Activated naive CD4-positive, alpha-beta T cell treated with Interleukin-2 at 50 U/mL for 16 hours (primary cell): ENCODE measurements at regions not wholly inside any gene's neighbourhood (a gene's known extent, or its start where the extent isn't known, plus 50 kb on each side); places are given as distances from the start of the nearest gene placed in this dataset.

Experiments used
- DNase-seq: peaks from one replicate; pipeline ENCODE4 v3.0.0-alpha.2; 2020

DNA sequence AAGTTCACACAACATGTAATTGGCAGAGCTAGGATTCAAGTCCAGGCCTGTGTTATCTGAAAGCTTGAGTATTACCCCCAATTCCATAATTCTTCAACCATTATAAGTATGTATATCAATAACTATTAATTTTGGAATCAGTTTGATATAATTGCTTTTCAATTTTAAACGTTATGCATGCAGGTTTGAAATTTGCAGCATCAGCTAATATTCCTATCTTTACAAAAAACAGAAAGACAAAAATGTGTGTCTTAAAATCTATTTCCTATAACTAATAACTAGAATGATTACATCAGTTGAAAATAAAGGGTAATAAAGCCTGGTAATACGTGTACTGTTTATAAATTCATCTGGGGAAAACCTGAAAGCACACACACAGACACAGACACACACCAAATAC is 543.3 kb upstream of the PKDCC start:
- no peak for DNase-seq

DNA sequence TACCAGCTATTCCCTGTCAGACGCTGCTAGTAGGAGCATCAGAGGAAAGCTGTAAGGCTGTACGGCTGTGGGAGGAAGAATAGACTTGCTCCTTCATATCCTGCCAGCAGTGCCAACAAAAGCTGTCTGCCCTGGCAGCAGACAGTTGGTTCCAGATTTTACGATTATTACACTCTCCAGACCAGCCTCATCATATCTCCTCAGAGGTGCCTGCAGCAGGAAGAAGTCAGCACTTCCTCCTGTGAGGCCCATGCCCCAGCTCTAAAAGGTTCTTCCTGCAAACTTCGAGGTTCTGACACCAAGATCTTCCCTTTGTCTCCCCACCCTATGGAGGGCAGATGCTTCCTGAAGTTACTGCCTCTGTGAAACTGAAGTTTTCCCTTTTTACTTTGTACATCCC is 537.7 kb upstream of the PKDCC start:
- DNase-seq, result no peak

DNA sequence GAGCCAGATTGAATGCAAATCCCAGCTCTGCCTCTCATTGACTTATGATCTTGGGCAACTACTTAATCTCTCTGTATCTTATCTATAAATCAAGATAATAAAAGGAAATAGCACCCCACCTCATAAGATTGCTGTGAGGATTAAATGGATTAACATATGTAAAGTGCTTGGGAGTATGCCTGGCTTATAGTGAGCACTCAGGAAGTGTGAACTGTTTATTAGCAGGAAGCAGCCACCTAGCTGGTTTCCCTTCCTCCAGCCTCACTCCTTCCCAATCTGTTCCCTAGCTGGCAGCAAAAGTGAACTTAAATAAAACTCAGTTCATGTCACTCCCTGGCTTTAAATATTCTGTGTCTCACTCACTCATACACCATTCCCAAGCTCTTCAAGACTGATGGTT is 526.6 kb upstream of the PKDCC start:
- no peak for DNase-seq

DNA sequence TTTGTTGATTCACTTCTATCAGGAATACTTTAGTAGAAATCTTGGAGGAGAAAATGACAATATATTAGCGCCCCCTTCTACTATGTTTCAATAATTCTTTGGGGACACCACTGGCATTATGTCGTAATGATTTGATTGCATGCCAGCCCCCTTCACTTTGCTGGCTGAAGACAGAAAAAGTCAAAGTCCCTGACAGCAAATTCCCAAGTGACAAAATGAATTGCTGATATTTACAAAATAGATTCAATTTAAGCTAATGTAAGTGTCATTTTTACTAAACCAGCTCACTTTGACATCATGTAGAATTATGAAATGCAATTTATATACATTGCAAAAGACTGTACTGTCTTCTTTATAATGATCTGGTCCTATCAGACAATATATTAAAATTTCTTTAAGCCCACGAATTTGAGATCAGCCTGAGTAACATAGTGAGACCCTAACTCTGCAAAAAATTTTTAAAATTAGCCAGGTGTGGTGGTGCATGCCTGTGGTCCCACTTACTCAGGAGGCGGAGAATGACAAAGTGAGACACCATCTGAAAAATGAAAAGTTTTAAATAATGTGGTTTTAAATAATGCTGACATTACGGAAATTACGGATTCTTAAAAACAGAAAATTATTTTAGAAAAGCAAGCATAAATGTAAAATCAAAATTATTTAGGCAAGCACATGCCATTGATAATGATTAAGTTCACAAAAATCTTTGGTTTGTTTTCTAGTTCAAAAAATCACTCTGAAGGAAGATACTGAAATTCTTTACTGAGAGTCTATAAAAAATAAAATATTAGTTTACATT is 520.1 kb upstream of the PKDCC start:
- no peak for DNase-seq

DNA sequence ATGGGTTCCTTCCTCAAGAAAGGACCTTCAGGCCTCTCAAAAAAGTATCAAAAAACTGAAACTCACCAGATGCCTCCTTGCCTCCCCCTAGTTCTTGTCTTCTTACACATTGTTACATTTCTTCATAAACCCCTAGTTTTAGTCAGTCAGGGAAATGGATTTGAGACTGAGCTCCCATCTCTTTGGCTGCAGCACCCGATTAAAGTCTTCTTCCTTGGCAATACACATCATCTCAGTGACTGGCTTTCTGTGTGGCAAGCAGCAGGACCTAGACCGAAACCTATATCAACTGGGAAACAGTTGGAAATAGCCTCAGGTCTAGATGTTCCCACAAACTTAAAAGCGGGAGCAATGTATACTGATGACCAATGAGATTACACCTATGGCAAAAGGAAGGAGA is 512.2 kb upstream of the PKDCC start:
- DNase-seq, result no peak

DNA sequence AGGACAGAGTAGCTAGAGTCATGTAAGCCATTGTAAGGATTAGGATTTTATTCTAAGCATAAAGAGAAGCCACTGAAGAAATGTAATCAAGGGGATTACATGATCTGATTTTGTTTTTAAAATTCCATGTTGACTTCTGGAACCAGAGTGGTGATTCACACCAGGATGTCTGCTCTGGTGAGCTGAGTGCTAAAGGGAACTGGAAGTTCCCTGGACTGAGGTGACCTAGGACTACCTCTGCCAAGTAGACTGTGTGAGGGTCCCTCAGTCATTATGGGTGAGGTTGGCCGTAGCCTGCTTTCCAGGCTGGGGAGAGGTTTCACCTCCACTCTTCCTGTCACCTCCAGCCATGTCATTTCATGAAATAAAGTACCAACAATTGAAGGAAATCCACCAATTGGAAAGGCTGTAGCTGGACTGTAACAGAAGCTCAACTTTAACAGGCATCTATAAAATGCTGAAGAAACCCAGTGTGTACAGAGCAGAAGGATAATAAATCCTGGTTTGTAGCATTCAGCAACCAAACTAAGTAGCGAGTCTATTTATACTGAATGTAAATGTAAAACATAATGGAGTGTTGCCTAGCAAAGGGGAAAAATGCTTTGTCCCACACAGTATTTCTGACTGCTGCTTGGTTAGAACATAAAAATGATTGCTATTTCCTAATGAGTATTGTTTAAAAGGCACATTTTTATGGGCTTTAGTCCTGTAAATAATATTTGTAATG is 507.4 kb upstream of the PKDCC start:
- DNase-seq, result no peak

DNA sequence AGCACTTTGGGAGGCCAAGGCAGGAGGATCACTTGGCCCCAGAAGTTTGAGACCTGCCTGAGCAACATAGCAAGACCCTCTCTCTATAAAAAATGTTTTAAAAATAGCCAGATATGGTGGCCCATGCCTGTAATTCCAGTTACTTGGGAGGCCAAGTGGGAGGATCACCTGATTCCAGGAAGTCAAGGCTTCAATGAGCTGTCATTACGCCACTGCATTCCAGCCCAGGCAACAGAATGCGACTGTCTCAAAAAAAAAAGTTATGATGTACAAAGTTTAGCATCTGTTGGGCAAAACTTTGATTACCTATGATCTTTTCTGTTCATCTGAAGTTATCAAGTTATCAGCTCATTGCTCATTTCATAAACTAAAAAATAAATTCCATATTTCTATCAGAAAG is 504.1 kb upstream of the PKDCC start:
- DNase-seq, result no peak

DNA sequence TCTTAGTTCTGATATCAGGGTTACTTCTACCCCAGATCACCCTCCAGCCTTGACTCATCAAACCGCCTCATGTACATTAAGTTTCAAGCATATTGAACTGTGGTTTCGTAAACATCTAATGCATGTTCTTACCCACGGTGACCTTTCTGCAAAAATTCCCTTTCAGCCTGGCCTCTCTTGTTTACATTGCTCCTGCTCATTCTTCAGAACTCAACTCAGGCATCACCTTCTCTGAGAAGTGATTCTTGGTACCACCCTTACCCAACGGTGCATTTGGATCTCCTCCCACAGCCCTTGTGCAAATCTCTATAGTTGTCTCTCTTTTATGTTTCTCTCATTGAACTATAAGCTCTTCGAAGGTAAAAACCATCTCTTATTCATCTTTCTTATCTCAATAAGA is 503.1 kb upstream of the PKDCC start:
- DNase-seq, result no peak

DNA sequence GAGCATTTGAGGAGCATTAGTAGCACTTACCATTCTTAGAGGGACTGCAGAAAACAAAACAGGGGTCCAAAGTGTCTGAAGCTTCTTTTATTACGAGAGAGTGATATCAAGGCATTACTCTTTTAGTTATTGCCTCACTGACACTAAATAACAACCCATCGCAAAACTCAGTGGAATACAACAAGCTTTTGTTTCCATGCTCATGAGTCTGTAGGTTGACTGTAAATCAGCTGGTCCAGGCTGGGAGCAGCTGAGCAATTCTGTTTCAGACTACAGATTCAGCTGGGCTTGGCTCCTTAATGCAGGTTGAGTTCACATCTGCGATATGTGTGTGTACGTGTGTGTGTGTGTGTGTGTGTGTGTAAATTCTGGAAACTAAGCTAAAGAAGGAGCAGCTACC is 501.8 kb upstream of the PKDCC start:
- no peak for DNase-seq

DNA sequence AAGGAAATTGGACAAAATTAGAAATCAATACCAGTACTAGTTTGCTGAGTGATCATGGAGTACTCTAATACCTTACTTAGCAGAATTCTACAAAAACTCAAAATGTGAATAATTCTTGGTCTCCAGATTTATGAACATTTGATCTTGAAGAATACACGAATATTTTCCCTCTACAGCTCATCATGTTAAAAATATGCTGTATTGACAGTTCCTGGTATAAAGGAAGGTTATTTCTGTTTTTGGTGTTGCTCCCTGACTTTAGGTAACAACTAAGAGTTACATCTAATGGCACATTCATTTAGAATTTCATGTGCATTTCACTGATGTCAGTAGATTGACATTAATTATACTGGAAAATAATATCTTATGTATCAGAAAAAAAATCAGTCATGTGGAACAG is 479.2 kb upstream of the PKDCC start:
- no peak for DNase-seq

DNA sequence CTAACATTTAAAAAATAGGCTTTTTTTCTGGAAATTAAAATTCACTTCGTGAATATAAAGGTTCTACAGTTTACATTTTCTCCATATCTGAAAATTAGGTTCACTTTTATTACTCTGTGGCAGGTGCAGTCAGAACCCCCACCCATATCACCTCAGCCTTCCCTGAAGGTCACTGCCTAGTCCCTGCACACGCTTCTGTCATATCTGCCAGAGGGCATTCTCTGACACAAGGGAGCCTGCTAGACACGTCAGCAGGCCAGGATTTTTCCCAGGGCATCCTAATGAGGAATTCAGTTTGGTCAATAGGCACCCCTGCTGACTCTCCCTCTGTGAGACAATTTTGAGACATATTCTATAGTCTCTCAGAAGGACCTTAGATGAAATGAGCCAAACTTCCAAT is 475.7 kb upstream of the PKDCC start:
- DNase-seq, result no peak

DNA sequence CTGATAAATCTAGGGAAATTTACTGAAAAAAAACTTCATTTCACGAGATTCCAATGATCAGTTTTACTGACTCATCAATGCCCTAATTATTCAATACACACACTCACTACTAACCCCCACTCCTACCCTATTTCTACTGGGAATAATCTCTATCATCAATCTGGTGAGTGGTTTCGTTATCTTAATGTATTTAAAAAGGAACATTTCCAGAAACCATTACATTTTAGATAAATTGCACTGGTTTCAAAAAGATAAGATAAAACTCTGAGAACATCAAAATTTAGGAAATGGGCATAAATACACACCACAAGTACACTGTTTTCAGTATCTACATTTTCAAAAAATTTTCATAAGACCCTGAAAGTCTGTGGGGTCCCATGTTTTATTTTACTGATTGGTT is 471.4 kb upstream of the PKDCC start:
- DNase-seq, result no peak

DNA sequence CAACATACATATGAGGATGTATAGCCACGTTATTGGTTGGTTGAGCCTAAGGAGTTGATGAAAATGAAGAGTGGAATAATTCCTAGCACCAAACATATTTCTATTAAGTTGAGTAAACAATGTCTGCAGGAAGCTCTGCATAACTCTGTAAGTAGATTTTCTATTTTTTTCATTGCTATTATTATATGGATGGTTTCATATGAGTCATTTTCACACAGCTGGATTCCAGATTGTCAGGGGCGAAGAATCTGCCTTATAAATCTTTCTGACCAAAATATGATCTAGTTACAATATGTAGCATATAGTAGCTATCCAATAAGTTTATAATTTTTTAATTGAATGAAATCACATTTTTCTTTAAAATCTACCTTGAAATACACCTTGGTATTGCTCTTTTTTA is 468.0 kb upstream of the PKDCC start:
- no peak for DNase-seq

DNA sequence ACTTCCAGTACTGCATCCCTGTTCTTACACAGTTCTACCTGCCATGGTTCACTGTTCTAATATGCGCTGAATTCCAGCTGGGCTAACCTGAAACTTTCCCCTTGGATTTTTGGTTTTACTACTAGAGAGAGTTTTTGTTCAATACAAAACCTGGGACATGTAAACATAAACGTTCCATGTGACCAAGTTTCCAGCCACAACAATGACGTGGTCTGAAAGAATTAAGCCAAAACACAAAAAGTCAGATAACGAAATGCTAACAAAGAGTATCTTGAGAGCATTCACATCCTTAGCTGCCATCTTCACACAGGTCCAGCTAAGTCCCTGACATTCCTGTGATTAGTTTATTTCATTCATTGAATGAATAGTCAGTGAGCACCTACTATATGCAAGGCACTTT is 467.0 kb upstream of the PKDCC start:
- DNase-seq, result no peak

DNA sequence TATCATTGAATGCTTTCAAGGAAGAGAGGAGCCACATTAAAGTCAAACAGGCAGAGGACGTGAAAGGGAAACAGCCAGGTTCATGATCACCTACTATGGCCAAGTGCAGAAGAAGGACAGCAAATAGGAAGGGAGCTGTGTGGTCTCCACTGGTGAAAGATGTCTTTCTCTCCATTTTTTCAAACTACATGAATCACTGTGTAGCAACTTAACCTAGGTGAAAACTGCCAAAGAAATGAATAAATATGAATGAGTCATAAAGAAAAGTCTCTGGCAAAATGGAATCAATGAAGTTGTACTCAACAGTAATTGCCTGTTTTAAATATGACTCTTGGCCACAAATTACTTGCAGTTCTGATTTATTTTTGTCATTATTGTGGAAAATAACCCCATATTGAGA is 452.6 kb upstream of the PKDCC start:
- no peak for DNase-seq

DNA sequence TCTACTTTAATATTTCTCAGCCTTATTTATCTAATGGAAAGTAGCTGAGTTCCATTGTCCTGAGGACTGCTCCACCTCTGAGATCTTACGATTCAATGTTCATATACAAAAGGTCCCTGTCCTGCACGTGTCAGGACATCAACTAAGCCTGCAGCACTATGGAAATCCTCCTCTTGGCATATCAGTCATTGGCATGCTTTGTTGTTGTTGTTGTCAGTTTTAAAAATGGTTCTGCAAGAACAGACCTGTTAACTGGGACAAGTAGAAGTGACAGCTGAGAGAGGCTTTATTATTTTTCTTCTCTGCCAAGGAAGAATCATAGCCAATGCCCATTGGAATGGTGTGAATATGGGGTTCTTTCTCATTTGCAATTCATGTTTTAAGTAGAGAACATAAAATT is 450.1 kb upstream of the PKDCC start:
- DNase-seq, result no peak

DNA sequence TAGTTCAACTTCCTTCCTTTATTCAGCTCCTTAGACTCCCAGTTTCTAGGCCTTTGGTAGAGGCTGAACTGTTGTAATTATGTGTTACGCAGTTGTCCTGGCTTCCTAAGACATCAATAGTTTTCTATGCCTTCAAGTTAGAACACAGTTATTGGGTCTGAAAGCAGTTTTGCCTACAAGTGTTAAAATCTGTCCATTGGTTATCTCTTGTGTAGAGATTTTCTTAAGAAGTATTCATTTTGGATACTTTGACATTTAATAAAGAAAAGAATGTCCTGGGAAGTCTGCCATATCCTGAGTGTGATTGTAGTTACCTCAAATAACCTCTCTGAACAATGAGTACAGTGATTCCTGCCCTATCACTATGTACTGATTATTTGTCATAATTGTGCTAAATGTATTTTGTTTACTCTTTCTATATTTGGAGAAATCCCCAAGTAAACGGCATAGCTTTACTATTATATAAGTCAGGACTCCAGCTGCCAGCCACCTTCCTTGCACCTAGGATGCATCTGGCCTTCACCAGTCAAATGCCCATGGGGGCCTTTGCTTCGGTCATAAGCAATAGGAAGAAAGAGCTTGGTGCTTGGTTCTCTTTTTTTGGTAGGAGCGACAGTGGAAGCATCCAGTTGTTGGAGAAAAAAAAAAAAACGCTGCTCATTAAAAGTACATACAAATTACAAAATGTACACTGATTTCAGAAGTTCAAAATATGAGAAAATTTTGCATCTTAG is 449.5 kb upstream of the PKDCC start:
- DNase-seq, result no peak

DNA sequence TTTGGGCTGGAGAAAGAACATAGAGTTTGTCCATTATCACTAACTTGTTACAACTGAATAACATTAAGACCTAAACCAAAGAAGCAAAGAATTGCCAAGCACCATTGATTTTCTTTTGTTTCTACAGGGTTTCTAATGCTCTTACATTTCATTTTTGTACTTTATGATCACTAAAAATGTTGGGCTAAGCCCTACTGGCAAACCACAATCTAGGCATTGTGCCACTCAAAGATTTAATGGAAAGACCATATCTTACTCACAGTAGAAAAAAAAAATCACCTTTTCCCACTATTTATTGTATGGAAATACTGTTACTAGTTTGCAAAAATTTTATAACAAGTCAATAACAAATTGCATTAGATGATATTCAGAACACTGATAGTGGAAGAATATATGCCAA is 447.4 kb upstream of the PKDCC start:
- no peak for DNase-seq

DNA sequence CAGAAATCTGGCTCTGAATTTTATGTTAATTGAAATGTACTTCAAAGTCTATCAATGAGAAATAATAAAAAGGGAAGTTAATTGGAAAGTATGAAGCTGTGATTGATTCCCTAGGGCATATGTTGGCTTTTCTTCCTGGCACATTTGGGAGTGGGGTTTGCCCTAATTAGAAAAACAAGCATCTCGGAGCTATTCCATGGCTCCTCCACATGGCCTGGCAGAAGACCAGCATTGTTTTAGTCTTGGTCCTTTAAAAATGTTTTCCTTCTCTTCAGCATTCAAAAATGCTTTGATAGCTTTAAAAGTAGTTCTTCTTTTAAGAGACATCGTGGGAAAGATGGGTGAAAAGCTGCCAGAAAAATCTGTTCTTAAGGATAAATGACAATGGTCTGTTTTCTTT is 445.5 kb upstream of the PKDCC start:
- no peak for DNase-seq

DNA sequence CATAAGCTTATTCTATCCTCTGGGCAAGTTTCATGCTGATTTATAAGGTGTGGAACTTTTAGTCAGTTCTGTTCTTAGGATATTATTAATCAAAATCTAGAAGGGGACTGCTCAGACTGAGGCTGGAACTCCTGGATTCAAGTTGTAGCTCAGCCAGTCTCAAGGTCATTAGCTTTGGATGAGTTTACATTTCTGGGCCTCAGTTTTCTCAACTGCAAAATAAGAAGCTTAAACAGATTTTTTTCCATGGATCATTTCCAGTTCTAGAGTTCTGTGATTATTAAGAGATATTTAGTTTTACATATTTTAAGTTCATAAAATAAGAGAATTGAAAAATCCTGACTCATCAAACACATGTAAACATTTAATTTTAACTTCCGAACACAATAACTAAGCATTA is 442.5 kb upstream of the PKDCC start:
- no peak for DNase-seq

DNA sequence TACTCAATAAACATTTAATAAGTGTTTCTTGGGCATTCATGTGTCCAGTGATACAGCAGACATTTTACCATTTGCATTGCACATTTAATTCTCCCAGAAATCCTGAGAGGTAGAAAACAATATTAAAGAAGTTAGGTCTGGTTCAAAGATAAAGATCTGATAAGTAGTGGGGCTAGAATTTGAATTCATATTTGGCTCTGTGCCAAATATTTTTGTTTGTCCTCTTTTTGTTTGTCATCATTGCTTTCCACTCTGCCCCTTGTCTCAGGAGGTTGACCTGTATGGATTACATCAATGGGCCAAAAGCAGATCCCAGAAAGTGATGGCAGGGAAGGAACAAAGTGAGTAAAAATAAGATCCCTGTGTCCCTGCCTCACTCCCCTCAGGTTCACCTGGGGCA is 441.9 kb upstream of the PKDCC start:
- DNase-seq, result no peak

DNA sequence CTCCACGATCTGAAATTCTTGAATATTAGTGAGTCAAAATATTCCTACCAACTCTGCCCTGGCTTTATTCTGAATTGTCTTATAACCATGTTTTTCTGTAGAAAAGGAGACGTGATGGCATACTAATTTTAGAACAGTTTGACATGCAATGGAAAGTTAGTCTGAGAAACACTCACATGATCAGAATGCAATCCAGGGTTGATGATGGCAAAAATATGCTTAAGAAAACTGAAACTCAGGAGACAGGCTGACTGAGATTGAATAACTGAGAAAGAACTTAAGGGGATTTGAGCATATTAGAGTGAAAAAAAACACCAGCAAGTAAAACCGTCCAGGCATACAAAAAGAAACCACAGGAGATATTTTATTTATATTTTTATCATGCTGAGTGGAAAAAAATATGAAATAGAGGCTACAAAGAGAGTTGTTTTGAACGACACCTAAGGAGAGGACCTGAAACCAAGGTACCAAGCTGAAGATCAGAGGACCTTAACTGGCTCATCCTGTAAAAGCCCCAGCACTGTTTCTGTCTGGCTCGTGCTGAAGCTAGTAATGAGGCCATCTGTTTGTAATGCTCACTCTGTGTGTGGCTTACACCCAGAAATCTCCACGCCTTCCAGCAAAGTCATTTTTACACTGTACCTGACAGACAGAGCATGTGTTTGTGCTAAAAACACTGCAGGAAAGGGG is 437.2 kb upstream of the PKDCC start:
- DNase-seq, result no peak

DNA sequence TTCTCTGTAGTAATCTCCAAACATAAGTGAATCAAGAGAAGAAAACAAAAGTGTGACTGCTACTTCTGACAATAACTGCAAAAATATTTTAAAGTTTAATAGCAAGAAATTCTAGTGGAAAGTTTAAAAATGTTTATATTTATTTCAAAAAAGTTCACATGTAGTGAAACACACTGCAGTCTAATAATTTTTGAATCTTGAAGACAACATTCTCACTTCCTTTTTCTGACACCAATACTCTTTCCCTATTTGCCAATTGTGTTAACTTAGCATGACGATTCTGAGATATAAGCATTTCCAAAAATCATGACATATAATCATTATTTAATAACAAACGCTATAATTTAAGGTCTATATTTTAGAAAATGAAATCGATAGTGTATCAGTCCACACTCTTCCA is 429.1 kb upstream of the PKDCC start:
- DNase-seq, result no peak

DNA sequence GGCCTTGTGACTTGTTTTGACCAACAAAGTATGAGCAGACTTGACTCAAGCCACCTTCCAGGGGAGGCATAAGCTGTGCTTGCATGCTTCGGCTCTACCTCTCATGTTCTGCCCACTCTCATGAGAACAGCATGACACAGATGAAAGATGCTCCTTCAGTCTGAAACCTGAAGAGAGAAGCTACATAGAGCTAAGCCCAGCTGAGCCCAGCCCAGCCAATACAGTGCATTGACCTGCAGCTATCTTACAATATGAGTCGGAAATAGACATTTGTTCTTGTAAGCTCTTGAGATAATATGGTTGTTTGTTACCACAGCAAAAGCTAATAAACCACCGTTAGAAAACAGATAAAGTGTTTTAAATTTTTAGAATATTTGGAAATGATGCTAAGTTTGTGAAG is 426.7 kb upstream of the PKDCC start:
- DNase-seq, result no peak
